SK-N-SH (cell line): ENCODE measurements at regions not wholly inside any gene's neighbourhood (a gene's known extent, or its start where the extent isn't known, plus 50 kb on each side); places are given as distances from the start of the nearest gene placed in this dataset.

ENCODE experiments used
- CTCF ChIA-PET: fragments of 300-600, 350-600 bp; formaldehyde crosslinking; extraction: SDS; loops from one replicate; lab custom pipeline; 2021; lab: Yijun Ruan, JAX
- POLR2A ChIA-PET: fragments of 350-600 bp; sonication (Branson Sonifier 250); formaldehyde crosslinking; extraction: SDS; loops from one replicate; lab custom pipeline; 2020; ENCODE audit warnings: antibody characterized with exemption, inconsistent platforms; lab: Yijun Ruan, JAX
- DNase-seq: peaks from one replicate; pipeline ENCODE4 v3.0.0; 2012
- H2AFZ ChIP-seq: fragments of 200-600 bp; sonication (generic); 2 replicates; pipeline ENCODE4 v1.8.1; 2016; ENCODE audit warnings: antibody characterized with exemption, mild to moderate bottlenecking, low read depth
- H3F3A ChIP-seq: fragments of 200-600 bp; sonication (generic); replicated peaks from 2 replicates; pipeline ENCODE3; 2016; ENCODE audit warnings: antibody characterized with exemption, mild to moderate bottlenecking; ENCODE audit not compliant: insufficient read depth
- H3K27ac ChIP-seq, 2 experiments: fragments of 200-500 bp in 1 of 2; fragments of 200-600 bp in 1 of 2; sonication (Bioruptor generic) in 1 of 2; sonication (generic), shearing (Covaris generic) in 1 of 2; 2 replicates each; pipeline versions ENCODE4 v1.5.1 to v1.6.1; 2014 to 2016; ENCODE audit warnings: low read depth in 2 of 2, inconsistent platforms in 1 of 2, low read length in 1 of 2, mild to moderate bottlenecking in 1 of 2, mixed read lengths in 1 of 2
- H3K27me3 ChIP-seq: fragments of 200-600 bp; sonication (generic), shearing (Covaris generic); 2 replicates; pipeline ENCODE4 v1.6.1; 2016; ENCODE audit warnings: mixed run types; ENCODE audit not compliant: insufficient read depth
- H3K36me3 ChIP-seq, 2 experiments: fragments of 200-500 bp in 1 of 2; fragments of 200-600 bp in 1 of 2; sonication (Bioruptor generic) in 1 of 2; sonication (generic) in 1 of 2; replicated peaks in 1 of 2; 2 replicates each; pipeline versions ENCODE3 to v1.5.1; 2014 to 2016; ENCODE audit warnings: low read length in 1 of 2, mild to moderate bottlenecking in 1 of 2; ENCODE audit not compliant: insufficient read depth in 2 of 2, control insufficient read depth in 1 of 2
- H3K4me1 ChIP-seq, 2 experiments: fragments of 200-500 bp in 1 of 2; fragments of 200-600 bp in 1 of 2; sonication (Bioruptor generic) in 1 of 2; sonication (generic), shearing (Covaris generic) in 1 of 2; 2 replicates each; pipeline versions ENCODE4 v1.5.1 to v1.6.1; 2014 to 2016; ENCODE audit warnings: low read depth in 1 of 2, low read length in 1 of 2, mixed run types in 1 of 2; ENCODE audit not compliant: insufficient read depth in 2 of 2, control insufficient read depth in 1 of 2
- H3K4me2 ChIP-seq: fragments of 200-600 bp; sonication (generic), shearing (Covaris generic); 2 replicates; pipeline ENCODE4 v1.6.1; 2017; ENCODE audit warnings: mixed run types
- H3K4me3 ChIP-seq, 2 experiments: fragments of 200-500 bp in 1 of 2; fragments of 200-600 bp in 1 of 2; sonication (Bioruptor generic) in 1 of 2; sonication (generic), shearing (Covaris generic) in 1 of 2; 2 replicates each; pipeline versions ENCODE4 v1.5.1 to v1.8.1; 2014 to 2016; ENCODE audit warnings: low read depth in 2 of 2, inconsistent platforms in 1 of 2, low read length in 1 of 2, mild to moderate bottlenecking in 1 of 2, mixed read lengths in 1 of 2, moderate library complexity in 1 of 2
- H3K79me2 ChIP-seq: fragments of 200-600 bp; sonication (generic); 2 replicates; pipeline ENCODE4 v1.8.1; 2017; ENCODE audit warnings: mild to moderate bottlenecking; ENCODE audit not compliant: insufficient read depth
- H3K9ac ChIP-seq: fragments of 200-600 bp; sonication (generic); 2 replicates; pipeline ENCODE4 v1.6.1; 2017; ENCODE audit warnings: mixed run types
- H3K9me2 ChIP-seq: fragments of 200-600 bp; sonication (generic); 2 replicates; pipeline ENCODE4 v1.6.1; 2017; ENCODE audit warnings: mixed run types
- H3K9me3 ChIP-seq: fragments of 200-600 bp; sonication (generic); 2 replicates; pipeline ENCODE4 v1.6.1; 2017; ENCODE audit warnings: mixed run types, mild to moderate bottlenecking, moderate library complexity
- H4K20me1 ChIP-seq: fragments of 200-600 bp; sonication (generic); 2 replicates; pipeline ENCODE4 v1.6.1; 2017; ENCODE audit warnings: mild to moderate bottlenecking, mixed run types; ENCODE audit not compliant: insufficient read depth
- ELF1 ChIP-seq: IDR thresholded peaks from 2 replicates; pipeline ENCODE4 v1.4.0; 2012
- EZH2phosphoT487 ChIP-seq: fragments of 200-600 bp; sonication (generic); IDR thresholded peaks from 2 replicates; pipeline ENCODE4 v1.6.1; 2017; ENCODE audit warnings: low read depth, mixed run types, mild to moderate bottlenecking, antibody characterized with exemption, moderate library complexity, borderline replicate concordance
- FOXJ3 ChIP-seq: sonication (generic); formaldehyde crosslinking; IDR thresholded peaks from 2 replicates; pipeline ENCODE4 v1.5.1; 2020; ENCODE audit warnings: mild to moderate bottlenecking, missing genetic modification reagents
- GATA2 ChIP-seq: sonication (generic); formaldehyde crosslinking; IDR thresholded peaks from 2 replicates; pipeline ENCODE4 v1.5.0; 2020; ENCODE audit warnings: mild to moderate bottlenecking, missing genetic modification reagents
- MXI1 ChIP-seq: IDR thresholded peaks from 2 replicates; pipeline ENCODE4 v1.6.1; 2012; ENCODE audit warnings: mild to moderate bottlenecking, low read depth, low read length, improper control_type of control experiment
- NRF1 ChIP-seq: IDR thresholded peaks from 2 replicates; pipeline ENCODE4 v1.6.1; 2012; ENCODE audit warnings: low read depth, mild to moderate bottlenecking, low read length
- RXRA ChIP-seq: IDR thresholded peaks from 2 replicates; pipeline ENCODE4 v1.4.0; 2012; ENCODE audit warnings: low read depth, mild to moderate bottlenecking, borderline replicate concordance
- TAF1 ChIP-seq: IDR thresholded peaks from 2 replicates; pipeline ENCODE4 v1.6.1; 2012; ENCODE audit warnings: low read depth, mild to moderate bottlenecking, low read length, moderate library complexity, borderline replicate concordance
- TEAD4 ChIP-seq: IDR thresholded peaks from 2 replicates; pipeline ENCODE4 v1.4.0; 2012; ENCODE audit warnings: mild to moderate bottlenecking, borderline replicate concordance; ENCODE audit not compliant: insufficient read depth
- USF2 ChIP-seq: fragments of 150-350 bp; IDR thresholded peaks from 2 replicates; pipeline ENCODE4 v1.6.1; 2017; ENCODE audit warnings: antibody characterized with exemption, low read length, low read depth, borderline replicate concordance
- YY1 ChIP-seq: IDR thresholded peaks from 2 replicates; pipeline ENCODE4 v1.4.0; 2012; ENCODE audit warnings: low read depth, mild to moderate bottlenecking
- whole genome bisulfite sequencing: methylation state at CpG from one replicate; pipeline ENCODE4 v1.1.6; 2017; ENCODE audit warnings: low lambda C conversion rate; 5-methylcytosine and 5-hydroxymethylcytosine counted together
- TF ChIP-seq, protein P1 (sequence below): IDR thresholded peaks from 2 replicates; pipeline ENCODE4 v1.6.1; 2012; ENCODE audit warnings: mild to moderate bottlenecking, low read depth, low read length, moderate library complexity

- no peak for TF ChIP-seq RXRA
Measured at GRCh38 chr1:87684713-87685205, 356.1 kb downstream of the LMO4 start (continued).

DNA sequence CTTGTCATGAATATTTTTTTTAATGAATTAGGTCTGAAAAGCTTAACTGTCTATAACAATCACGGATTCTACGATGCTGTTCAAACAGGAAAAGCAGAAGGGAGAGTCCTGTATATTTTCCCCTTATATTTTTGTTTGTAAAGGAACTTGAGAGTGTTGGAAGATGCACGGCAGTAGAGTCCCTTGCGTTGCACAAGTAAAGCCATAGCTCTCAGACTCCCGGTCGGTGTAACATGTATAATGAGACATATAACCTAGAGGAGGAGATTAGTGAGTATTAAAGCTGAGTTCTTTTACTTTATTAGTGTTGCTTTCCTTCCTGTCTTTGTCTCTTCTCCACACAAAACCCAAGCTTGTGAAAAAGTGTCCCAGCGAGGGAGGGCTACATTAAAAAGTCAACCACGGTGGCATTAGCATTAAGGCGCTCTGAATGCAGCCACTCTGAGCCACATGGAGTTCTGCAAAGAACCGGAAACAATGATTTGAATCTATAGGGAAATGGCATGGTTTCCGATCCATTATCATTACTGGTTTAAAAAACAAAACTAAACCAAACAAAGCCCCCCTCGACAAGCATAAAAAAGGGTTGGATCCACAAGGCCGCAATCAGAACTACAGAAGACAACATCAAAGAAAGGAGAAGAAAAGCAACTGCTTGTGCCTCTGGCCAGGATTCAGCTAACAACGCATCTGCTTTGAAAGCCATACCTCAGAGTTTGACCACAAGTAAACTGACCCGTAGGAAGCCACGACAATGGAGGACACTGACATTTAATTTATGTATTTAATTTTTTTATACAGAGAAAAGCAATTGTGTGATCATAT lies 356.8 kb downstream of the LMO4 start:
- Histone ChIP-seq H3K4me3 (no peak overlapping the region), H3F3A (no peaks in the 10 kb centered on the region), H4K20me1 (no peaks in the 10 kb centered on the region), H3K36me3 (no peaks in the 10 kb centered on the region), H3K4me2 (no peak overlapping the region), H3K4me1 (peaks cover 0 to 4% of the 10 kb centered on the region in 2 experiments; a peak in 1 of 4 replicates), H3K9me3 (no peaks in the 10 kb centered on the region), H2AFZ (peak overlapping the region; percentile 72; the same call in 1 of the 2 replicates), H3K79me2 (no peaks in the 10 kb centered on the region), H3K27me3 (no peaks in the 10 kb centered on the region), H3K27ac (no peak overlapping the region), H3K9ac (no peak overlapping the region), H3K9me2 (no peaks in the 10 kb centered on the region)
- no peak for DNase-seq
- 64% methylated on average over 16 of the region's 16 CpGs for whole genome bisulfite sequencing
- ChIA-PET CTCF (no interaction called here), POLR2A (no interaction called here)
- TF ChIP-seq NRF1: no peak
- no peak for TF ChIP-seq MXI1
- no peak for TF ChIP-seq GATA2 (CRISPR knock-in tag)
- no peak for TF ChIP-seq YY1
- TF ChIP-seq TEAD4: no peak
- TF ChIP-seq EZH2phosphoT487: no peak
- TF ChIP-seq TAF1: no peak
- no peak for TF ChIP-seq USF2
- TF ChIP-seq FOXJ3: no peak
- no peak for TF ChIP-seq ELF1
- TF ChIP-seq, protein P1, sequence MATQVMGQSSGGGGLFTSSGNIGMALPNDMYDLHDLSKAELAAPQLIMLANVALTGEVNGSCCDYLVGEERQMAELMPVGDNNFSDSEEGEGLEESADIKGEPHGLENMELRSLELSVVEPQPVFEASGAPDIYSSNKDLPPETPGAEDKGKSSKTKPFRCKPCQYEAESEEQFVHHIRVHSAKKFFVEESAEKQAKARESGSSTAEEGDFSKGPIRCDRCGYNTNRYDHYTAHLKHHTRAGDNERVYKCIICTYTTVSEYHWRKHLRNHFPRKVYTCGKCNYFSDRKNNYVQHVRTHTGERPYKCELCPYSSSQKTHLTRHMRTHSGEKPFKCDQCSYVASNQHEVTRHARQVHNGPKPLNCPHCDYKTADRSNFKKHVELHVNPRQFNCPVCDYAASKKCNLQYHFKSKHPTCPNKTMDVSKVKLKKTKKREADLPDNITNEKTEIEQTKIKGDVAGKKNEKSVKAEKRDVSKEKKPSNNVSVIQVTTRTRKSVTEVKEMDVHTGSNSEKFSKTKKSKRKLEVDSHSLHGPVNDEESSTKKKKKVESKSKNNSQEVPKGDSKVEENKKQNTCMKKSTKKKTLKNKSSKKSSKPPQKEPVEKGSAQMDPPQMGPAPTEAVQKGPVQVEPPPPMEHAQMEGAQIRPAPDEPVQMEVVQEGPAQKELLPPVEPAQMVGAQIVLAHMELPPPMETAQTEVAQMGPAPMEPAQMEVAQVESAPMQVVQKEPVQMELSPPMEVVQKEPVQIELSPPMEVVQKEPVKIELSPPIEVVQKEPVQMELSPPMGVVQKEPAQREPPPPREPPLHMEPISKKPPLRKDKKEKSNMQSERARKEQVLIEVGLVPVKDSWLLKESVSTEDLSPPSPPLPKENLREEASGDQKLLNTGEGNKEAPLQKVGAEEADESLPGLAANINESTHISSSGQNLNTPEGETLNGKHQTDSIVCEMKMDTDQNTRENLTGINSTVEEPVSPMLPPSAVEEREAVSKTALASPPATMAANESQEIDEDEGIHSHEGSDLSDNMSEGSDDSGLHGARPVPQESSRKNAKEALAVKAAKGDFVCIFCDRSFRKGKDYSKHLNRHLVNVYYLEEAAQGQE: no peak
